ENCODE measurements at regions not wholly inside any gene's neighbourhood (a gene's known extent, or its start where the extent isn't known, plus 50 kb on each side); places are given as distances from the start of the nearest gene placed in this dataset.

GRCh38 chr6:145247692-145248419 lies 487.5 kb downstream of the EPM2A start:
- no peak for TF ChIP-seq ZNF274 (IDR thresholded peaks at IDR 0.05; ENCODE audit: low read depth, low read length)
- TF ChIP-seq SUZ12 (IDR thresholded peaks at IDR 0.05; ENCODE audit: extremely low read depth, insufficient read depth, insufficient read length) = no peak
- TF ChIP-seq YY1 (IDR thresholded peaks at IDR 0.05; ENCODE audit: insufficient read depth, insufficient read length) = no peak

Measured in NT2/D1 (cell line).